GM12872 (cell line): ENCODE measurements at regions not wholly inside any gene's neighbourhood (a gene's known extent, or its start where the extent isn't known, plus 50 kb on each side); places are given as distances from the start of the nearest gene placed in this dataset.

Source experiments
- CTCF ChIP-seq: IDR thresholded peaks from 3 replicates; pipeline ENCODE4 v1.5.1; 2011; ENCODE audit warnings: low read depth, mild to moderate bottlenecking, low read length, moderate library complexity; ENCODE audit not compliant: insufficient read depth

GRCh38 chr2:14039134-14039533 lies 593.4 kb upstream of the LRATD1 start:
- TF ChIP-seq CTCF: no peak

- no peak for TF ChIP-seq CTCF
These were observed 585.0 kb upstream of the LRATD1 start for GRCh38 chr2:14047491-14047890.

GRCh38 chr2:14051401-14051800 lies 581.1 kb upstream of the LRATD1 start:
- no peak for TF ChIP-seq CTCF

GRCh38 chr2:14053105-14053504 lies 579.4 kb upstream of the LRATD1 start:
- no peak for TF ChIP-seq CTCF

- no peak for TF ChIP-seq CTCF
These were observed 568.2 kb upstream of the LRATD1 start for GRCh38 chr2:14064346-14064745.

- no peak for TF ChIP-seq CTCF
These were observed 560.2 kb upstream of the LRATD1 start for GRCh38 chr2:14072338-14072737.

- TF ChIP-seq CTCF: no peak
These were observed 557.8 kb upstream of the LRATD1 start for GRCh38 chr2:14074691-14075090.

- no peak for TF ChIP-seq CTCF
These were observed 552.9 kb upstream of the LRATD1 start for GRCh38 chr2:14079576-14079975.
